ENCODE measurements at regions not wholly inside any gene's neighbourhood (a gene's known extent, or its start where the extent isn't known, plus 50 kb on each side); places are given as distances from the start of the nearest gene placed in this dataset.

DNA sequence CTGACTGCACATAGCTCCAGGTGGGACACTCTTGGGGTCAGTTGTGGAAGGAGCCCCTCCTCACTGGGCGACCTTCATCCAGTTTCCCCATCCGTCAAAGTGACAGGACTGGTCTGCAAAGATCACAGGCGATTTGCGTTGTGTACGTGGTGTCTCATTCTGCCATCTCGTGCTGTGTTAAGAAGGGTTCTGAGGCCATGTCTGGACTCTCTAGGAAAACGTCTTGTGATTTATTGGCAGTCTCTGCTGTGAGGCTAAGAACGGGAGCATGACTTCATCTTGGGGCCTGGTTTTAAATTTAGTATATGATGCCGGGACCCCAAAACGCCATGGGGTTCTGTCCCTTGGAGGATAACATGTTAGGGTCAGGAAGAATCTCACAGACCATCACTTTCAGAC, 65.2 kb upstream of the CIBAR2 start:
- no peaks in the 10 kb centered on the region for H3K79me2 ChIP-seq (ENCODE audit: insufficient read depth, low read depth)
- no peak overlapping the region for H2AFZ ChIP-seq (ENCODE audit: low read depth)
- no peak overlapping the region for H3K27ac ChIP-seq
- no peak overlapping the region for H3K4me2 ChIP-seq
- H3K4me3 ChIP-seq (IDR thresholded peaks at IDR 0.05; ENCODE audit: insufficient read depth, low read depth, low read length) = no peak overlapping the region
- no peaks in the 10 kb centered on the region for H3K4me1 ChIP-seq (ENCODE audit: low read depth, poor library complexity, severe bottlenecking)
- H3K9ac ChIP-seq = no peak overlapping the region
- no peaks in the 10 kb centered on the region for H3K36me3 ChIP-seq (ENCODE audit: insufficient read depth)
- TF ChIP-seq, protein P1, sequence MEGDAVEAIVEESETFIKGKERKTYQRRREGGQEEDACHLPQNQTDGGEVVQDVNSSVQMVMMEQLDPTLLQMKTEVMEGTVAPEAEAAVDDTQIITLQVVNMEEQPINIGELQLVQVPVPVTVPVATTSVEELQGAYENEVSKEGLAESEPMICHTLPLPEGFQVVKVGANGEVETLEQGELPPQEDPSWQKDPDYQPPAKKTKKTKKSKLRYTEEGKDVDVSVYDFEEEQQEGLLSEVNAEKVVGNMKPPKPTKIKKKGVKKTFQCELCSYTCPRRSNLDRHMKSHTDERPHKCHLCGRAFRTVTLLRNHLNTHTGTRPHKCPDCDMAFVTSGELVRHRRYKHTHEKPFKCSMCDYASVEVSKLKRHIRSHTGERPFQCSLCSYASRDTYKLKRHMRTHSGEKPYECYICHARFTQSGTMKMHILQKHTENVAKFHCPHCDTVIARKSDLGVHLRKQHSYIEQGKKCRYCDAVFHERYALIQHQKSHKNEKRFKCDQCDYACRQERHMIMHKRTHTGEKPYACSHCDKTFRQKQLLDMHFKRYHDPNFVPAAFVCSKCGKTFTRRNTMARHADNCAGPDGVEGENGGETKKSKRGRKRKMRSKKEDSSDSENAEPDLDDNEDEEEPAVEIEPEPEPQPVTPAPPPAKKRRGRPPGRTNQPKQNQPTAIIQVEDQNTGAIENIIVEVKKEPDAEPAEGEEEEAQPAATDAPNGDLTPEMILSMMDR (conservative IDR thresholded peaks at IDR 0.05; ENCODE audit: low read depth, low read length) = no peak
- peaks cover 95% of the 10 kb centered on the region for H3K27me3 ChIP-seq (ENCODE audit: insufficient read depth, low read depth)
- no peaks in the 10 kb centered on the region for H4K20me1 ChIP-seq (ENCODE audit: insufficient read depth)

DNA sequence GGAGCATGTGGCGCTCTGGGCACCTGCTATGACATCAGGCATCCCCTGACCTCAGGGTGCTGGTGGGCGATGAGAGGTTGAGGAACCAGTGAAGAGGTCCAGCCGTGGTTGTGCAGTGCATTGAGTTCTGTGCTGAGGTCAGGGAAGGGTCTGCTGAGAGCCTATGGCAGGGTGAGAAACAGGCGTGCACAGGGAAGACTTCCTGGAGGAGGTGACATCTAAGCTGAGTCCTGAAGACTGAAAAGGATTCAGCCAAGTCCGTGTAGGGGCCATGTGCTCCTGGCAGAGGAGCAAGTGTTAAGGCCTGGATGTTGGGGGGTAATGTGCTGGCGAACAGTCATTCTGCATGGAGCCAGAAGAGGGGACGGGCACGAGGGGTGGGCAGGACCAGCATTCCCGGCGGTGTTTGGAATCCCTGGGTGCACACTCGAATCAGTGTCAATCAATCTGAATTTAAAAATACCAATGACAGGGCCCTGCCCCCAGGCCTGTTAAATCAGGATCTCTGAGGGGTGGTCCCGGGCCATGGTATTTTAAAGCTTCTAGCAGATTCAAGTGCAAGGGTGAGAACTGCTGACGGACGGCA, 65.8 kb upstream of the CIBAR2 start:
- Histone ChIP-seq H3K9ac (no peak overlapping the region), H3K4me1 (ENCODE audit: low read depth, poor library complexity, severe bottlenecking) (no peaks in the 10 kb centered on the region), H3K79me2 (ENCODE audit: insufficient read depth, low read depth) (no peaks in the 10 kb centered on the region), H3K4me3 (IDR thresholded peaks at IDR 0.05; ENCODE audit: insufficient read depth, low read depth, low read length) (no peak overlapping the region), H3K27me3 (ENCODE audit: insufficient read depth, low read depth) (peaks cover 89% of the 10 kb centered on the region), H3K27ac (no peak overlapping the region), H4K20me1 (ENCODE audit: insufficient read depth) (no peaks in the 10 kb centered on the region), H3K36me3 (ENCODE audit: insufficient read depth) (no peaks in the 10 kb centered on the region), H2AFZ (ENCODE audit: low read depth) (no peak overlapping the region), H3K4me2 (no peak overlapping the region)
- TF ChIP-seq, protein P1 (conservative IDR thresholded peaks at IDR 0.05; ENCODE audit: low read depth, low read length) = no peak

DNA sequence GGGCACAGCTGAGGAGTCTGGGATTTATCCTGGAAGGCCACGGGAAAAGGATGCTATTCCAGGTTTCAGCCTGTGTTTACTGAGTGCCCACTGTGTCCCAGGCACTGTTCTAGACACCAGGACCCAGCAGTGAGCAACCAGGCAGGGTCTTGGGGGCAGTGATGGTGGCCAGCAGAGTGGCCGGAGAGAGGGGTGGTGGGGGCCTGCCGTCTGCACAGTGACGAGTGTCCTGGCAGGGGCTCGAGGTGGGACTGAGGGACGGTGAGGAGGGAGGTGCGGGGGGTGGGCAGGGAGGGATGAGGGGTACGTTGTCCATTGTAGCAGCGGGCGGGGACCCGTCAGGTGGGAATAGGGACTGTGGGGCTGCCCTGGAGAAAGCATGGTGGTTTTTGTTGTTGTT, 66.3 kb upstream of the CIBAR2 start:
- no peaks in the 10 kb centered on the region for H3K36me3 ChIP-seq (ENCODE audit: insufficient read depth)
- no peak overlapping the region for H3K4me2 ChIP-seq
- no peak overlapping the region for H3K4me3 ChIP-seq (IDR thresholded peaks at IDR 0.05; ENCODE audit: insufficient read depth, low read depth, low read length)
- no peak overlapping the region for H3K9ac ChIP-seq
- peaks cover 86% of the 10 kb centered on the region for H3K27me3 ChIP-seq (ENCODE audit: insufficient read depth, low read depth)
- H3K79me2 ChIP-seq (ENCODE audit: insufficient read depth, low read depth) = no peaks in the 10 kb centered on the region
- H2AFZ ChIP-seq (ENCODE audit: low read depth) = no peak overlapping the region
- H3K4me1 ChIP-seq (ENCODE audit: low read depth, poor library complexity, severe bottlenecking) = no peaks in the 10 kb centered on the region
- TF ChIP-seq, protein P1 (conservative IDR thresholded peaks at IDR 0.05; ENCODE audit: low read depth, low read length) = no peak
- H4K20me1 ChIP-seq (ENCODE audit: insufficient read depth) = no peaks in the 10 kb centered on the region
- no peak overlapping the region for H3K27ac ChIP-seq

DNA sequence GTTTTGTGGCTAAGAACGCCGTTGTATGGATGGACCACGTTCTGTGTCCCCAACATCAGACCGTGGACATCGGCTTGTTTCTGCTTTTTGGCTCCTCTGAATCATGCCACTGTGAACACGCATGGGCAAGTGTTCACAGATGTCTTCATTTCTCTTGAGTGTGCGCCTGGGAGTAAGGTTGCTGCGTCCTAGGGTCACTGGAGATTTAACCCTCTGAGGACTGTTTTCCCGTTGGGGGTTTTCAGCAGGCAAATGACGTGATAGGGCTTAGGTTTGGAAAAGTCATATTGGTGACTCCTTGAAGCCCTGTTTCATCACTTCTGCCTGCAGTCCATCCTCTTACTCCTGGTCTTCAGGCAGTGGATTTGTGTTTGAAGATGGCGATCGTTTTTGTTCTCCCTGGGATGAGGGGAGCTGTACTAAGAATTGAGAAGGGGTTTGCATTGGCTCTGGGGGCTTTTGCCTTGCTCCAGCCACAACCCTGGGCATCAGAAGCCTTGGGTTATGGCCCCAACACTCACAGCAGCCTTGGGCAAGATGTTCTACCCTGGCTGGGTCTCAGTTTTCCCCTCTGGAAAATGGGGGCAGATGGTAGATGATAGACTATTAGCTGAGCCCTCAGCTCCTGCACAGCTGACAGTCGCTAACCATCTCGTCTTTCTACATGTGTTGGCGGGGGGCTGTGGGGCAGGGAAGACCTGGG, 67.2 kb upstream of the CIBAR2 start:
- H4K20me1 ChIP-seq (ENCODE audit: insufficient read depth) = no peaks in the 10 kb centered on the region
- no peaks in the 10 kb centered on the region for H3K79me2 ChIP-seq (ENCODE audit: insufficient read depth, low read depth)
- no peaks in the 10 kb centered on the region for H3K4me1 ChIP-seq (ENCODE audit: low read depth, poor library complexity, severe bottlenecking)
- TF ChIP-seq, protein P1 (conservative IDR thresholded peaks at IDR 0.05; ENCODE audit: low read depth, low read length) = no peak
- no peaks in the 10 kb centered on the region for H3K36me3 ChIP-seq (ENCODE audit: insufficient read depth)
- H2AFZ ChIP-seq (ENCODE audit: low read depth) = no peak overlapping the region
- no peak overlapping the region for H3K4me3 ChIP-seq (IDR thresholded peaks at IDR 0.05; ENCODE audit: insufficient read depth, low read depth, low read length)
- no peak overlapping the region for H3K27ac ChIP-seq
- H3K9ac ChIP-seq = no peak overlapping the region
- no peak overlapping the region for H3K4me2 ChIP-seq
- H3K27me3 ChIP-seq (ENCODE audit: insufficient read depth, low read depth) = peaks cover 84% of the 10 kb centered on the region

Data from KMS-11 (cell line).